Vagina (tissue), 2 donors: ENCODE measurements at regions not wholly inside any gene's neighbourhood (a gene's known extent, or its start where the extent isn't known, plus 50 kb on each side); places are given as distances from the start of the nearest gene placed in this dataset.

Source experiments
- DNase-seq, 2 donors: peaks; one replicate each; pipeline ENCODE4 v3.0.0-alpha.2; 2017; ENCODE audit errors: extremely low spot score in 2 of 2
- H3K27ac ChIP-seq: fragments of 200-600 bp; sonication (generic); one replicate; pipeline ENCODE4 v1.5.1; 2019
- H3K27me3 ChIP-seq: fragments of 200-600 bp; sonication (generic); one replicate; pipeline ENCODE4 v1.5.1; 2019
- H3K36me3 ChIP-seq, 2 donors: fragments of 200-600 bp; sonication (generic); one replicate each; pipeline ENCODE4 v1.5.1; 2017 to 2019
- H3K4me1 ChIP-seq: fragments of 200-600 bp; sonication (generic); one replicate; pipeline ENCODE4 v1.5.1; 2019
- H3K4me3 ChIP-seq, 2 donors: fragments of 200-600 bp; sonication (generic); 1 replicate in 1 of 2; 2 replicates in 1 of 2; pipeline ENCODE4 v1.5.1; 2016 to 2019
- H3K9me3 ChIP-seq: fragments of 200-600 bp; sonication (generic); one replicate; pipeline ENCODE4 v1.5.1; 2019
- CTCF ChIP-seq, 3 experiments: fragments of 450-650 bp in 2 of 3; fragments of 200-600 bp in 1 of 3; sonication (generic) in 1 of 3; IDR thresholded peaks; one replicate each; pipeline ENCODE4 v1.5.1; 2017 to 2019; ENCODE audit warnings: antibody characterized with exemption in 3 of 3, mild to moderate bottlenecking in 2 of 3, moderate library complexity in 2 of 3
- POLR2A ChIP-seq, 2 donors: fragments of 450-650 bp; IDR thresholded peaks; one replicate each; pipeline ENCODE4 v1.6.1; 2017; ENCODE audit warnings: antibody characterized with exemption in 2 of 2, mild to moderate bottlenecking in 2 of 2, moderate library complexity in 2 of 2
- POLR2AphosphoS5 ChIP-seq, 2 donors: sonication (generic); formaldehyde crosslinking; IDR thresholded peaks; one replicate each; pipeline ENCODE4 v1.9.0; 2017; ENCODE audit warnings: antibody characterized with exemption in 2 of 2, mild to moderate bottlenecking in 2 of 2, low read depth in 1 of 2; ENCODE audit not compliant: insufficient read depth in 1 of 2
- intact Hi-C: fragments of 100-400 bp; cut with DNase I; formaldehyde crosslinking; loops from one replicate; pipeline ENCODE4 v1.15.1; 2023

GRCh38 chr6:138586638-138587037, 87.3 kb upstream of the NHSL1 start:
- no peaks in the 10 kb centered on the region for H3K4me1 ChIP-seq
- H3K4me3 ChIP-seq: no peak overlapping the region
- TF ChIP-seq POLR2AphosphoS5 (IDR thresholded peaks at IDR 0.05; ENCODE audit: insufficient read depth in 1 of 2, low read depth in 1 of 2) (no peak), CTCF (IDR thresholded peaks at IDR 0.05) (no peak), POLR2A (IDR thresholded peaks at IDR 0.05) (no peak)
- intact Hi-C loops: loop anchor here (5.0 to 10.0 kb wide), 2 partner anchors 152 to 181 kb away; no protein-coding TSS in a partner anchor
- no peaks in the 10 kb centered on the region for H3K36me3 ChIP-seq
- no peak for DNase-seq
- no peaks in the 10 kb centered on the region for H3K9me3 ChIP-seq
- no peaks in the 10 kb centered on the region for H3K27me3 ChIP-seq
- no peak overlapping the region for H3K27ac ChIP-seq

GRCh38 chr6:138588805-138589434, 89.6 kb upstream of the NHSL1 start:
- Histone ChIP-seq H3K4me1 (peaks cover 16% of the 10 kb centered on the region), H3K27me3 (no peaks in the 10 kb centered on the region), H3K9me3 (no peaks in the 10 kb centered on the region), H3K27ac (no peak overlapping the region), H3K4me3 (no peak overlapping the region), H3K36me3 (no peaks in the 10 kb centered on the region)
- no peak for DNase-seq
- intact Hi-C loops: loop anchor here (5.0 to 10.0 kb wide), 2 partner anchors 154 to 178 kb away; no protein-coding TSS in a partner anchor
- TF ChIP-seq POLR2A (IDR thresholded peaks at IDR 0.05): no peak
- TF ChIP-seq CTCF (IDR thresholded peaks at IDR 0.05): peak; percentile 84 to 93 (median 90)

GRCh38 chr6:138590796-138591709, 91.8 kb upstream of the NHSL1 start:
- H3K4me1 ChIP-seq: peaks cover 19% of the 10 kb centered on the region
- no peak overlapping the region for H3K27ac ChIP-seq
- H3K9me3 ChIP-seq: no peaks in the 10 kb centered on the region
- DNase-seq: no peak
- intact Hi-C loops: no loop called here
- no peak overlapping the region for H3K4me3 ChIP-seq
- H3K27me3 ChIP-seq: no peaks in the 10 kb centered on the region
- H3K36me3 ChIP-seq: no peaks in the 10 kb centered on the region
- TF ChIP-seq POLR2A (IDR thresholded peaks at IDR 0.05) (no peak), POLR2AphosphoS5 (IDR thresholded peaks at IDR 0.05; ENCODE audit: insufficient read depth in 1 of 2, low read depth in 1 of 2) (no peak), CTCF (IDR thresholded peaks at IDR 0.05) (peak; percentile 43 to 92 (median 60))

- no peak for DNase-seq
- H3K27ac ChIP-seq: peak overlapping the region; percentile 7
- no peaks in the 10 kb centered on the region for H3K27me3 ChIP-seq
- H3K36me3 ChIP-seq: no peaks in the 10 kb centered on the region
- peak overlapping the region in 1 of 2 donors; percentile 20 for H3K4me3 ChIP-seq
- peaks cover 19% of the 10 kb centered on the region for H3K4me1 ChIP-seq
- no peaks in the 10 kb centered on the region for H3K9me3 ChIP-seq
- TF ChIP-seq POLR2A (IDR thresholded peaks at IDR 0.05) (no peak), POLR2AphosphoS5 (IDR thresholded peaks at IDR 0.05; ENCODE audit: insufficient read depth in 1 of 2, low read depth in 1 of 2) (no peak), CTCF (IDR thresholded peaks at IDR 0.05) (no peak)
- intact Hi-C loops: no loop called here
Measured at GRCh38 chr6:138592749-138593123, 93.4 kb upstream of the NHSL1 start.
